SK-N-SH (cell line): ENCODE measurements at regions not wholly inside any gene's neighbourhood (a gene's known extent, or its start where the extent isn't known, plus 50 kb on each side); places are given as distances from the start of the nearest gene placed in this dataset.

ENCODE experiments used
- CTCF ChIA-PET: fragments of 300-600, 350-600 bp; formaldehyde crosslinking; extraction: SDS; loops from one replicate; lab custom pipeline; 2021; lab: Yijun Ruan, JAX
- POLR2A ChIA-PET: fragments of 350-600 bp; sonication (Branson Sonifier 250); formaldehyde crosslinking; extraction: SDS; loops from one replicate; lab custom pipeline; 2020; ENCODE audit warnings: antibody characterized with exemption, inconsistent platforms; lab: Yijun Ruan, JAX
- DNase-seq: peaks from one replicate; pipeline ENCODE4 v3.0.0; 2012
- H2AFZ ChIP-seq: fragments of 200-600 bp; sonication (generic); 2 replicates; pipeline ENCODE4 v1.8.1; 2016; ENCODE audit warnings: antibody characterized with exemption, mild to moderate bottlenecking, low read depth
- H3F3A ChIP-seq: fragments of 200-600 bp; sonication (generic); replicated peaks from 2 replicates; pipeline ENCODE3; 2016; ENCODE audit warnings: antibody characterized with exemption, mild to moderate bottlenecking; ENCODE audit not compliant: insufficient read depth
- H3K27ac ChIP-seq, 2 experiments: fragments of 200-500 bp in 1 of 2; fragments of 200-600 bp in 1 of 2; sonication (Bioruptor generic) in 1 of 2; sonication (generic), shearing (Covaris generic) in 1 of 2; 2 replicates each; pipeline versions ENCODE4 v1.5.1 to v1.6.1; 2014 to 2016; ENCODE audit warnings: low read depth in 2 of 2, inconsistent platforms in 1 of 2, low read length in 1 of 2, mild to moderate bottlenecking in 1 of 2, mixed read lengths in 1 of 2
- H3K27me3 ChIP-seq: fragments of 200-600 bp; sonication (generic), shearing (Covaris generic); 2 replicates; pipeline ENCODE4 v1.6.1; 2016; ENCODE audit warnings: mixed run types; ENCODE audit not compliant: insufficient read depth
- H3K36me3 ChIP-seq, 2 experiments: fragments of 200-500 bp in 1 of 2; fragments of 200-600 bp in 1 of 2; sonication (Bioruptor generic) in 1 of 2; sonication (generic) in 1 of 2; replicated peaks in 1 of 2; 2 replicates each; pipeline versions ENCODE3 to v1.5.1; 2014 to 2016; ENCODE audit warnings: low read length in 1 of 2, mild to moderate bottlenecking in 1 of 2; ENCODE audit not compliant: insufficient read depth in 2 of 2, control insufficient read depth in 1 of 2
- H3K4me1 ChIP-seq, 2 experiments: fragments of 200-500 bp in 1 of 2; fragments of 200-600 bp in 1 of 2; sonication (Bioruptor generic) in 1 of 2; sonication (generic), shearing (Covaris generic) in 1 of 2; 2 replicates each; pipeline versions ENCODE4 v1.5.1 to v1.6.1; 2014 to 2016; ENCODE audit warnings: low read depth in 1 of 2, low read length in 1 of 2, mixed run types in 1 of 2; ENCODE audit not compliant: insufficient read depth in 2 of 2, control insufficient read depth in 1 of 2
- H3K4me2 ChIP-seq: fragments of 200-600 bp; sonication (generic), shearing (Covaris generic); 2 replicates; pipeline ENCODE4 v1.6.1; 2017; ENCODE audit warnings: mixed run types
- H3K4me3 ChIP-seq, 2 experiments: fragments of 200-500 bp in 1 of 2; fragments of 200-600 bp in 1 of 2; sonication (Bioruptor generic) in 1 of 2; sonication (generic), shearing (Covaris generic) in 1 of 2; 2 replicates each; pipeline versions ENCODE4 v1.5.1 to v1.8.1; 2014 to 2016; ENCODE audit warnings: low read depth in 2 of 2, inconsistent platforms in 1 of 2, low read length in 1 of 2, mild to moderate bottlenecking in 1 of 2, mixed read lengths in 1 of 2, moderate library complexity in 1 of 2
- H3K79me2 ChIP-seq: fragments of 200-600 bp; sonication (generic); 2 replicates; pipeline ENCODE4 v1.8.1; 2017; ENCODE audit warnings: mild to moderate bottlenecking; ENCODE audit not compliant: insufficient read depth
- H3K9ac ChIP-seq: fragments of 200-600 bp; sonication (generic); 2 replicates; pipeline ENCODE4 v1.6.1; 2017; ENCODE audit warnings: mixed run types
- H3K9me2 ChIP-seq: fragments of 200-600 bp; sonication (generic); 2 replicates; pipeline ENCODE4 v1.6.1; 2017; ENCODE audit warnings: mixed run types
- H3K9me3 ChIP-seq: fragments of 200-600 bp; sonication (generic); 2 replicates; pipeline ENCODE4 v1.6.1; 2017; ENCODE audit warnings: mixed run types, mild to moderate bottlenecking, moderate library complexity
- H4K20me1 ChIP-seq: fragments of 200-600 bp; sonication (generic); 2 replicates; pipeline ENCODE4 v1.6.1; 2017; ENCODE audit warnings: mild to moderate bottlenecking, mixed run types; ENCODE audit not compliant: insufficient read depth
- CHD2 ChIP-seq: fragments of 150-350 bp; IDR thresholded peaks from 2 replicates; pipeline ENCODE4 v1.6.1; 2018; ENCODE audit warnings: low read length; ENCODE audit not compliant: partially characterized antibody
- ELF1 ChIP-seq: IDR thresholded peaks from 2 replicates; pipeline ENCODE4 v1.4.0; 2012
- EP300 ChIP-seq, 2 experiments: IDR thresholded peaks; 2 replicates each; pipeline versions ENCODE4 v1.4.0 to v1.6.1; 2012; ENCODE audit warnings: borderline replicate concordance in 1 of 2, low read depth in 1 of 2, low read length in 1 of 2
- FOSL2 ChIP-seq: IDR thresholded peaks from 2 replicates; pipeline ENCODE4 v1.4.0; 2012; ENCODE audit warnings: low read depth, mild to moderate bottlenecking, moderate library complexity, borderline replicate concordance
- FOXJ3 ChIP-seq: sonication (generic); formaldehyde crosslinking; IDR thresholded peaks from 2 replicates; pipeline ENCODE4 v1.5.1; 2020; ENCODE audit warnings: mild to moderate bottlenecking, missing genetic modification reagents
- GABPA ChIP-seq: IDR thresholded peaks from 2 replicates; pipeline ENCODE4 v1.4.0; 2012; ENCODE audit warnings: low read depth, mild to moderate bottlenecking
- JUND ChIP-seq: IDR thresholded peaks from 2 replicates; pipeline ENCODE4 v1.4.0; 2012
- NFIC ChIP-seq: IDR thresholded peaks from 2 replicates; pipeline ENCODE4 v1.4.0; 2012; ENCODE audit warnings: borderline replicate concordance
- NRF1 ChIP-seq: IDR thresholded peaks from 2 replicates; pipeline ENCODE4 v1.6.1; 2012; ENCODE audit warnings: low read depth, mild to moderate bottlenecking, low read length
- RAD21 ChIP-seq: IDR thresholded peaks from 2 replicates; pipeline ENCODE4 v1.6.1; 2012; ENCODE audit warnings: mild to moderate bottlenecking, low read length
- RFX5 ChIP-seq: IDR thresholded peaks from 2 replicates; pipeline ENCODE4 v1.6.1; 2012; ENCODE audit warnings: mild to moderate bottlenecking, improper control_type of control experiment, low read length
- RXRA ChIP-seq: IDR thresholded peaks from 2 replicates; pipeline ENCODE4 v1.4.0; 2012; ENCODE audit warnings: low read depth, mild to moderate bottlenecking, borderline replicate concordance
- SMC3 ChIP-seq: IDR thresholded peaks from 2 replicates; pipeline ENCODE4 v1.6.1; 2012; ENCODE audit warnings: low read depth, low read length, improper control_type of control experiment
- TCF12 ChIP-seq: IDR thresholded peaks from 2 replicates; pipeline ENCODE4 v1.4.0; 2012
- YY1 ChIP-seq: IDR thresholded peaks from 2 replicates; pipeline ENCODE4 v1.4.0; 2012; ENCODE audit warnings: low read depth, mild to moderate bottlenecking
- ZBTB33 ChIP-seq: IDR thresholded peaks from 2 replicates; pipeline ENCODE4 v1.4.0; 2012; ENCODE audit warnings: low read depth, borderline replicate concordance
- WGBS: methylation state at CpG from one replicate; pipeline ENCODE4 v1.1.6; 2017; ENCODE audit warnings: low lambda C conversion rate; 5-methylcytosine and 5-hydroxymethylcytosine counted together
- TF ChIP-seq, protein P1 (sequence below): IDR thresholded peaks from 2 replicates; pipeline ENCODE4 v1.4.0; 2012; ENCODE audit warnings: low read depth
- TF ChIP-seq, protein P2 (sequence below): IDR thresholded peaks from 2 replicates; pipeline ENCODE4 v1.4.0; 2012; ENCODE audit warnings: low read depth, borderline replicate concordance

GRCh38 chr14:62443796-62444195, 601.5 kb downstream of the KCNH5 start (continued):
- no peak for TF ChIP-seq ZBTB33
- no peak for TF ChIP-seq RFX5
- TF ChIP-seq FOXJ3 (CRISPR knock-in tag), result no peak
- no peak for TF ChIP-seq EP300 (IDR thresholded peaks at IDR 0.05; ENCODE audit: borderline replicate concordance in 1 of 2, low read depth in 1 of 2, low read length in 1 of 2)
- no peak for TF ChIP-seq ELF1
- no peak for TF ChIP-seq GABPA
- TF ChIP-seq, all 33 proteins: peak for 4

- ChIA-PET CTCF (no interaction called here), POLR2A (no interaction called here)
- H3K4me1 ChIP-seq, result peaks cover 0 to 3% of the 10 kb centered on the region in 2 experiments; a peak in 1 of 4 replicates
- DNase-seq, result no peak
- H3K9ac ChIP-seq, result no peak overlapping the region
- WGBS, result 74% methylated on average over 4 of the region's 4 CpGs
- H3K27ac ChIP-seq, result no peak overlapping the region
- no peaks in the 10 kb centered on the region for H3K27me3 ChIP-seq
- TF ChIP-seq SMC3 (no peak), NRF1 (no peak), CHD2 (no peak), RAD21 (no peak), NFIC (no peak), GABPA (no peak), FOXJ3 (CRISPR knock-in tag) (no peak), TCF12 (no peak), JUND (no peak), RXRA (no peak), YY1 (no peak), EP300 (IDR thresholded peaks at IDR 0.05; ENCODE audit: borderline replicate concordance in 1 of 2, low read depth in 1 of 2, low read length in 1 of 2) (no peak), FOSL2 (no peak)
- TF ChIP-seq, protein P1, sequence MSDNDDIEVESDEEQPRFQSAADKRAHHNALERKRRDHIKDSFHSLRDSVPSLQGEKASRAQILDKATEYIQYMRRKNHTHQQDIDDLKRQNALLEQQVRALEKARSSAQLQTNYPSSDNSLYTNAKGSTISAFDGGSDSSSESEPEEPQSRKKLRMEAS, result no peak
- TF ChIP-seq, protein P2, sequence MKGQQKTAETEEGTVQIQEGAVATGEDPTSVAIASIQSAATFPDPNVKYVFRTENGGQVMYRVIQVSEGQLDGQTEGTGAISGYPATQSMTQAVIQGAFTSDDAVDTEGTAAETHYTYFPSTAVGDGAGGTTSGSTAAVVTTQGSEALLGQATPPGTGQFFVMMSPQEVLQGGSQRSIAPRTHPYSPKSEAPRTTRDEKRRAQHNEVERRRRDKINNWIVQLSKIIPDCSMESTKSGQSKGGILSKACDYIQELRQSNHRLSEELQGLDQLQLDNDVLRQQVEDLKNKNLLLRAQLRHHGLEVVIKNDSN, result no peak
- H3K36me3 ChIP-seq, result no peaks in the 10 kb centered on the region
- H2AFZ ChIP-seq, result no peak overlapping the region
- no peak overlapping the region for H3K4me3 ChIP-seq
- no peaks in the 10 kb centered on the region for H4K20me1 ChIP-seq
- no peaks in the 10 kb centered on the region for H3K79me2 ChIP-seq
- no peak overlapping the region for H3K4me2 ChIP-seq
- H3K9me3 ChIP-seq, result no peaks in the 10 kb centered on the region
- no peaks in the 10 kb centered on the region for H3K9me2 ChIP-seq
- peaks cover 4% of the 10 kb centered on the region for H3F3A ChIP-seq
Observed at GRCh38 chr14:62445570-62445969, 599.7 kb downstream of the KCNH5 start.
